Mucosa of gallbladder (tissue), 1 donor: ENCODE measurements at regions not wholly inside any gene's neighbourhood (a gene's known extent, or its start where the extent isn't known, plus 50 kb on each side); places are given as distances from the start of the nearest gene placed in this dataset.
"Not testable (repeated sequence)": the region's sequence is repeated elsewhere in the genome, so short reads cannot be mapped to it uniquely, and the experiment has no call there.

Source experiments
- DNase-seq: peaks from one replicate; pipeline ENCODE4 v3.0.0-alpha.2; 2020; ENCODE audit warnings: low spot score
- donor health status: DM: no; HTN: no; CAD: no.

- DNase-seq: no peak
These were observed 230.8 kb upstream of the CHAC2 start for GRCh38 chr2:53536583-53537361.

- no peak for DNase-seq
These were observed 232.3 kb upstream of the CHAC2 start for GRCh38 chr2:53535234-53535840.

- DNase-seq: no peak
These were observed 237.5 kb upstream of the CHAC2 start for GRCh38 chr2:53530126-53530525.

DNA sequence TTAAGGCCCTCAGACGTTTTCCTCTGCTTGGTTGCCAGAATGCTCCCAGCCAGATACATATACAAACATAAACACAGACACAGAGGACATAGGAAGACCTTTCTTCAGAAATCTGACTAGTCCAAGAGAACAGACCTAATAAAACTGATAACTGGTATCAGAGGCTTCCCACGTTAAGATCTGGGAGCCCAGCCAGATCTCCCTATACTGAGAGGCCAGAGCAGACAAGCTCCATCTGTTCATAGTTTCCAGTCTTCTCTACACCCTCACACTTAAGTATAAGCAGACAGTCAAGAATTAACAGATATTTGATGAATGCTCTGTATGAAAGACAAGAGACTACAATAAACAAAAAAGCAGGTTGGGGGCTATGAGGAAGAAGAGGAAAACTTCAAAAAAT, 240.5 kb upstream of the CHAC2 start:
- no peak for DNase-seq

- no peak for DNase-seq
These were observed 247.4 kb upstream of the CHAC2 start for GRCh38 chr2:53519918-53520841.

DNA sequence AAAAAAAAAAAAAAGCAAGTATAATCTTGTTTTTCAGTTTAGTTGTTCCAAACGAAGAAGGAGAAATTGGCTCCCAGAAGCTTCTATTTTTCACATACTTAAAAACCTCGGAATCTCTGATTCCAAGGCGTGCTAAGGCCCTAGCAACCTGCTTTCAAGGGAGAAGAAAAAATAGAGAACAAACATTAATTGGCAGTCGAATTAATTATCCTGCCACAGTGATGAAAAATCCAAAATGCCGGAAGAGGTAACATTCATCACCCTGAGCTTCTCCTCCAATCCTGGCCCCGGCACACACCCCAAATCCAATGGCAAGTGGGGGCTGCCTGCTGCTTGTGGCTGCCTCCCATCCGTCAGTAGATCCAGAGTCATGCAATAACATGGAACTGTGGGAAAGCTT, 250.2 kb upstream of the CHAC2 start:
- DNase-seq: no peak

DNA sequence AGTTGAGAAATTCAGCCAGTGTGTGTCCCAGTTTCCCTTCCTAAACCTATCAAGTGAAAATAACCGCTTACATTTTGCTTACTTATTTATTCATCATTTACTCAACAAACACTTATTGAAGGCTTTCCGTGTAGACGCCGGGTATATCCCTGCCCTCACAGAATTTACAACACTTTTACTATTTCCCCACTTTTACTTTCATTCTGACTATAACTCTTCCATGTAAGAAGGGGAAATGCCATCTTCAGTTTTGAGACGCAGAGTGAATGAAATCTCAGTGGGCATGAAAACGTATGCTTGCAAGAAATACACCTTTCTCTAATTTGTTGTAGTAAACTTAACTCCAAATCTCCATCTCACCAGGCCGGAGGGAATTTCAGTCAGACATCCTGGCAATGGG, 251.0 kb upstream of the CHAC2 start:
- no peak for DNase-seq

DNA sequence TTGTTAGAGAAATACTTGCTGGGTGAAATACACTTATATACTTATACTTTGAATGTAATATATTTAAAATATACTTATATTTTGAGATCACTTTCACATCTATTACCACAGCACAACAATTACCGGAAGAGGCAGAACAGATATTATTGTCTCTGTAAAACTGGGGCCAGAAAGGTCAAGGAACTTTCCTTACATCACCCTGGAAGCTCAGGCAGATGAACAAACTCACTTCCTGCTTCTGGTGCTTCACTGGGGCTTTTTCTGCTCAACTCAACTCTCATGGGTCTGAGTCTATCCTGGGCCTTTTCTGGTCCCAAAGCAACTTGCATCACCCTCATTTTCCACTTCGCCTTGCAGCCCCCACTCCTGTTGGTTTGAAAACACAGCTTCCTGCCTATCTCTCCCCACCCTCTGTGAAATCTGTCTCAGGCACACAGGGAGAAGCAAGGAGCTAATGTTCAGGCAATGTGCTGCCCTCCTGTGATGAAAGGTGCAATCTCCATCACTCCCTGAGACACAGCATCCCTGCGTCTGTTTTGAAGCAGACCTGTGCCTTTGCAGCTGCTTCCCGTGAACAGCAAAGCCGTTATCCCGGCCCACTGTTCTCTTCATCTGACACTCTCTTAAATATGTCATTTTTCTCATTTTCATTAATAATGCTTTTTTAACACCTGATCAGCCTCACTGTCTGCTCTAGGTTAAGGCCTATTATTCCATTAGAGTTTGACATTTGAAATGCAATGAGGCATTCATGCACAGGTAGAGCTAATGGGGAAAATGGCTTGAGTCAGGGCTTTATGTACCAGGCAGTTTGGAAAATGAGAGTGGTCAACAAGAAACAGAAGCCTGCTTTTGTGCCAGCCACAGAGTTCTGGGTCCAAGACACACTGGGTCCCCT, 251.9 kb upstream of the CHAC2 start:
- DNase-seq: no peak

GRCh38 chr2:53513167-53513666, 254.4 kb upstream of the CHAC2 start:
- no peak for DNase-seq

DNA sequence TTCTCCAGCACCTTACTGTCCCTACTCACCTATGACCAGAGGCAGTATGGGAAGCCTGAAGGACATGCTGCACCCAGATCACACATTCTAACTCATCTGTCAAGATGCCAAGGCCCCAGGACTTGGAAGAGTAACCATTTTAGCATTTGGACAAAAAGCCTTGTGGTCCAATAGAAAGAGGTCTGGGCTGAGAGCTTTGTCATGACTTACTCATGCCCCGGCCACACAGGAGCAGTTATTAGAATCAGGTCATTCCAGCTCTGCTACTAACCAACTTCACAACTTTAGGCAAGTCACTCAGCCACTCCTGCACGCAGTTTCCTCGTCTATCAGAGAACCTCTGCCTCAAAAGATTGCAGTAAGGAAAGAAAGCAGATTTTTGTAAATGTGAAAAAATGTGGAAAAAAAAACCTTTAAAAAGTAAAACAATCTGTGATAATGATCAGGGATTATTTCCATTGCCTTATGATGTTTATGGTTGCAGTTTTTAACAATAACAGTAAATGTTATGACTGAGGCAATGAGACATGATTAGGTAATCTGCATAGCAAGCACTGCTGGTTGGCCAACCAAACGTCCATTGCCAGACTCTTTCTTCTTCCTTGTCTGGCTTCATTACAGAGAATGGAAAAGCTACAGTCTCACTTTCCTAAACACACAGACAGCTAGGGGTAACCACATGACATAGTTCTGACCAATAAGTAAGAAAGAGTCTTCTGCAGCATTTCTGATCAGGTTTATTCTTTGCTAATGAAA, 255.4 kb upstream of the CHAC2 start:
- no peak for DNase-seq

GRCh38 chr2:53511549-53511948, 256.1 kb upstream of the CHAC2 start:
- DNase-seq: no peak

- no peak for DNase-seq
These were observed 257.2 kb upstream of the CHAC2 start for GRCh38 chr2:53510401-53510800.

- DNase-seq: no peak
These were observed 257.7 kb upstream of the CHAC2 start for GRCh38 chr2:53509831-53510388.

DNA sequence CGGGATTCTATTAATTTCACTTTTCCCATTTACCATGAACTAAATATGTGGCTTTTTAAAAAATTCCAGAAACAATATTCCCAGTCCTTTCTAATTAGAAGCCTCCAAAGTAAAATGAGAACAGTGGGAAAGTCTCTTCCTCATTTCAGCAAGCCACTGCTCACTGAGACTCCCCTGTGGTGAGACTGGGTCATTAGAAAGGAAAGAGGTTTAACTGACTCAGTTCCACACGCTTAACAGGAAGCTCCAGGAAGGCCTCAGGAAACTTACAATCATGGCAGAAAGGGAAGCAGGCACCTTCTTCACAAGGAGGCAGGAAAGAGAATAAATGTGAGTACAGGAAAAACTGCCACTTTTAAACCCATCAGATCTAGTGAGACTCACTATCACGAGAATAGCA, 258.9 kb upstream of the CHAC2 start:
- no peak for DNase-seq

- not testable (repeated sequence) for DNase-seq
These were observed 260.5 kb upstream of the CHAC2 start for GRCh38 chr2:53507070-53507469.

DNA sequence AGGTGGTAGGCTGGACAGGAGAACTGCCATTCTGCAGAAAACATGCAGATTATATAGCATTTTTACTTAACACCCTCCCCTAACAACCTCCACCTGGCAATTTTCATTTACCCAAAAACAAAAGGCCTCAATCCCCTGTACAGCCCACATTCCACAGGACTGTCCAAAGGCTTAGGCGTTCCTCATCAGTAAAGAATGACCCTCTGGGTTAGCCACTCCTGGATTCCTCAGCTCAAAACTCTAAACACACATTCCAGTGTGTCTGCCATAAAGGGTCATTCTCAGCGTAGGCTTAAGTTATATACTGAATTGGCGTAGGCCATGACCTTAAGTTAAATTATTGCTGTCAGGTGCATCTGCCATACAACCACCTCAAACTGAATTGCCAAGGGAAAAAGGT, 261.8 kb upstream of the CHAC2 start:
- no peak for DNase-seq

GRCh38 chr2:53504507-53504906, 263.1 kb upstream of the CHAC2 start:
- no peak for DNase-seq

DNA sequence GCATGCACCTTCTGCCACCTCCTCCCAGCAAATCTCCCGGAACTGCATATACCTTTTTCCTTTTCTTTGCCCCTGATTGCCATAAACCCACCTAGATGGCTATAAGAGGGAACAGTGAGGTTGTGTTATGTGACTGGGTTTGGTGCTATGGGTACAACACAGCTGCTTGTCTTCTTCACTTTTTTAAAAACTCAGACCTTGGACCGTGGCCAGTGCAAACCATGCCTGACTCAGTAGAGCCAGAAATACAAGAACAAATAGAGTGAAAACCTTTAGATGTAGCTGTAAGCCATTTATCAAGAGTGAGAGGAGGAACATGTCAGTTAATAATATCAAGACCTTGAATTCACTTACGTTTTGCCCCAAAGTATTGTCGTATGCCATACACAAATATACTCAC, 267.4 kb upstream of the CHAC2 start:
- DNase-seq: no peak

GRCh38 chr2:53498210-53498609, 269.4 kb upstream of the CHAC2 start:
- DNase-seq: no peak

GRCh38 chr2:53497020-53497419, 270.6 kb upstream of the CHAC2 start:
- no peak for DNase-seq
